PFSK-1 (cell line): ENCODE measurements at regions not wholly inside any gene's neighbourhood (a gene's known extent, or its start where the extent isn't known, plus 50 kb on each side); places are given as distances from the start of the nearest gene placed in this dataset.

ENCODE experiments used
- POLR2AphosphoS5 ChIP-seq: IDR thresholded peaks from 2 replicates; pipeline ENCODE4 v1.6.1; 2012; ENCODE audit warnings: low read depth, mild to moderate bottlenecking, control low read depth, low read length, moderate library complexity
- REST ChIP-seq, 2 experiments: IDR thresholded peaks; 2 replicates each; pipeline versions ENCODE4 v1.6.1 to v1.8.0; 2011 to 2012; ENCODE audit warnings: low read depth in 2 of 2, low read length in 2 of 2, control low read depth in 1 of 2, inconsistent platforms in 1 of 2, mild to moderate bottlenecking in 1 of 2, moderate library complexity in 1 of 2; ENCODE audit not compliant: insufficient read depth in 1 of 2
- SIN3A ChIP-seq: IDR thresholded peaks from 2 replicates; pipeline ENCODE4 v1.6.1; 2012; ENCODE audit warnings: mild to moderate bottlenecking, low read length, moderate library complexity, borderline replicate concordance; ENCODE audit not compliant: insufficient read depth

- TF ChIP-seq REST (IDR thresholded peaks at IDR 0.05; ENCODE audit: insufficient read depth in 1 of 2, low read depth in 2 of 2, low read length in 2 of 2) (no peak), POLR2AphosphoS5 (no peak), SIN3A (no peak)
Observed at GRCh38 chr11:23192256-23192655, 332.0 kb upstream of the CCDC179 start.
